ENCODE measurements at regions not wholly inside any gene's neighbourhood (a gene's known extent, or its start where the extent isn't known, plus 50 kb on each side); places are given as distances from the start of the nearest gene placed in this dataset.
"Not testable (repeated sequence)": the region's sequence is repeated elsewhere in the genome, so short reads cannot be mapped to it uniquely, and the experiment has no call there.

DNA sequence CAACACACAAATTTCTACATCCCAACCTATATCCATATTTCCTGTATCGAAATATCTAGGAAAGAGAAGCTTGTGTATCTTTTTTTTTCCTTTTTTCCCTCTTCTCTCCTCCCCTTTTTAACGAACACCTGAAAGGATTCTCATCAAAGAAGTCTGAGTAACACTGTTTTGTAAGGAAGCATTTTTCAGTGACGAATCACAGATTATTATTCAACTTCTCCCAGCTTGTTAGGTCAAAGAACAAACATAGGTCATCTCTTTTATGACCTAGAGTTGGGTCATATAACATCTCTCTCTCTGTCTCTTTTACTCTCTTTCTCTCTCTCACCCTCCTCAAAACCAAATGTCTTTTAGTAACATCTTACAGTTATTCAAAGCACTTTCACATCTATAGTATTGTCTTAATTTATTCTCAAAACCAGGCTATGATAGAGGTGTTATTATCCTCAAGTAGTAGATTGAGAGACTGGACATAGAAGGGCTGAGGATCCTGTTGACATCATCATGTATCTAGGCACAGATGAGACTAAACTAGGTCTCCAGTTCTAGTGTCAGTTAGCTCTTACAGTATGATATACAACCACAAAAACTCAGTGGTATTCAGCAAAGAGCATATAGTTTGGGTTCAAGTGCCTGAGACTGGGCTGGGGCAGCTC, 80.1 kb upstream of the SPOPL start:
- no peaks in the 10 kb centered on the region for H3K36me3 ChIP-seq (ENCODE audit: control insufficient read depth in 1 of 2, insufficient read depth in 2 of 2, low read length in 1 of 2)
- ATAC-seq (ENCODE audit: low FRiP score) (no peak), DNase-seq (no peak)
- intact Hi-C loops (cut with DNase I): loop anchor here in 1 of 2 donors (5.0 kb wide), 1 partner anchor 81 kb away; the partner anchor contains the start of gene SPOPL
- H3K27me3 ChIP-seq (ENCODE audit: control insufficient read depth in 1 of 2, insufficient read depth in 2 of 2, low read length in 1 of 2): no peaks in the 10 kb centered on the region
- H3K27ac ChIP-seq (ENCODE audit: low read depth in 1 of 2, low read length in 2 of 2): no peak overlapping the region
- H3K9me3 ChIP-seq (ENCODE audit: control insufficient read depth, low read length): no peaks in the 10 kb centered on the region
- 88 to 90% methylated on average over 3 of the region's 3 CpGs for WGBS, 2 donors
- no peaks in the 10 kb centered on the region for H3K4me1 ChIP-seq (ENCODE audit: control insufficient read depth in 1 of 2, insufficient read depth in 2 of 2, low read length in 2 of 2)
- H3K4me3 ChIP-seq (ENCODE audit: low read length in 2 of 2): no peak overlapping the region

DNA sequence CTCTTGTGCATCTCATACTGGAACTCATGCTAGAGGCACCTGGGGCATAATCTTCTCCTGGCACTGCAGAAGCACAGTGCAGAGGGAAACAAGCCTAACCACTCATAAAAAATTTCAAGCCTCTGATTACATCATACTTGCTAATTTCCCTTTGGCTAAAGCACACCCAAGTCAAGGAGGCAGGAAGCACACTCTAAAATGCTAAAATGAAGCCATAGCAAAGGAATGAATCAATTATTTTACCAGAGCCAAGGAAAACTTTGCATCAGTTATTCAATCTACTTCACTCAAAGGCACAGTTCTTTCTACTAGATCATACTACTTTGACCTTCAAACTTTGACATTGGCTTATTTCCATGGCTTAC, 79.6 kb upstream of the SPOPL start:
- intact Hi-C loops (cut with DNase I): loop anchor here in 1 of 2 donors (5.0 kb wide), 1 partner anchor 80 kb away; the partner anchor contains the start of gene SPOPL
- no peaks in the 10 kb centered on the region for H3K36me3 ChIP-seq (ENCODE audit: control insufficient read depth in 1 of 2, insufficient read depth in 2 of 2, low read length in 1 of 2)
- H3K27ac ChIP-seq (ENCODE audit: low read depth in 1 of 2, low read length in 2 of 2): no peak overlapping the region
- DNase-seq (no peak), ATAC-seq (ENCODE audit: low FRiP score) (peak; percentile 74)
- no peaks in the 10 kb centered on the region for H3K27me3 ChIP-seq (ENCODE audit: control insufficient read depth in 1 of 2, insufficient read depth in 2 of 2, low read length in 1 of 2)
- no peaks in the 10 kb centered on the region for H3K4me1 ChIP-seq (ENCODE audit: control insufficient read depth in 1 of 2, insufficient read depth in 2 of 2, low read length in 2 of 2)
- H3K9me3 ChIP-seq (ENCODE audit: control insufficient read depth, low read length): no peaks in the 10 kb centered on the region
- no peak overlapping the region for H3K4me3 ChIP-seq (ENCODE audit: low read length in 2 of 2)

DNA sequence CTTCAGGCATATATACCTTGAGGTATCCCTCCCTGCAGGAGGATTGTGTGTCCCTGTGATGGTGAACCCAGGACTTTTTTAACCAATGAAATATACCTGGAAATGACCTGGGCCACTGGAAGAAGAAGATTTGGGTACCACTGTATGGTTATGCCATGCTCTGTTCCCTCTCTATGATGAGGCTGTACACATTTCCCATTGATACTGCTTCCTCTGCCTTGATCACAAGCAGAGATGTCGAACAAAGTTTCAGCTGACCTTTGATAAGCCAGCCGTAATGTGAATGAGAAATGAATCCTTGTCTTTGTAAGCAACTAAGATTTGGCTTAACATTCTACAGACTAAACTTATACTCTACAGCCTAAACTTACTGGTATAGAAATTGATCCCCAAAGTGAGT, 78.4 kb upstream of the SPOPL start:
- 98 to 100% methylated on average over 2 of the region's 2 CpGs for WGBS, 2 donors
- intact Hi-C loops (cut with DNase I): loop anchor here in 1 of 2 donors (5.0 kb wide), 1 partner anchor 79 kb away; the partner anchor contains the start of gene SPOPL

DNA sequence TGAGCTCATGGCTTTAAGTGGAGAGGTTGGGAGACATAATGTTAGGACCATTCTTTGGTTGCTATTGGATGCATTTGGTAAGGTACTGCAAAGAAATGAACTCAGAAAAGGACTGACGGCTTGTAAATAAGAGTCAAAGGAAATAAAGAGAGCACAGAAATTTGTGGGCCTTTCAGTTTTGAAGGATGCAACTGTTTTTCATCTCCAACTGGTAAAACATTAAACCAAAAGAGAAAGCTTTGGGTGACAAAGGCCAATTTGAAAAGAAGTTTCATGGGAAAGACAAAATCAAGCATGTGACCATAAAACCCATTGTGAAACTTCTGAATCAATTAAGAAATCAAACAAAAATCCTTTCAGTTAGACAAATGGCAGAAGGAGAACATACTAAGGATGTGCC, 77.8 kb upstream of the SPOPL start:
- WGBS, 2 donors: 97% methylated on average over 1 of the region's 1 CpG
- no peaks in the 10 kb centered on the region for H3K4me1 ChIP-seq (ENCODE audit: control insufficient read depth in 1 of 2, insufficient read depth in 2 of 2, low read length in 2 of 2)
- ATAC-seq (ENCODE audit: low FRiP score): no peak
- DNase-seq: no peak
- H3K4me3 ChIP-seq (ENCODE audit: low read length in 2 of 2): no peak overlapping the region
- no peaks in the 10 kb centered on the region for H3K9me3 ChIP-seq (ENCODE audit: control insufficient read depth, low read length)
- H3K27ac ChIP-seq (ENCODE audit: low read depth in 1 of 2, low read length in 2 of 2): no peak overlapping the region
- no peaks in the 10 kb centered on the region for H3K27me3 ChIP-seq (ENCODE audit: control insufficient read depth in 1 of 2, insufficient read depth in 2 of 2, low read length in 1 of 2)
- intact Hi-C loops (cut with DNase I): loop anchor here in 1 of 2 donors (5.0 kb wide), 1 partner anchor 79 kb away; the partner anchor contains the start of gene SPOPL
- no peaks in the 10 kb centered on the region for H3K36me3 ChIP-seq (ENCODE audit: control insufficient read depth in 1 of 2, insufficient read depth in 2 of 2, low read length in 1 of 2)

More for the DNA sequence above, 78.4 kb upstream of the SPOPL start:
- H3K9me3 ChIP-seq (ENCODE audit: control insufficient read depth, low read length): no peaks in the 10 kb centered on the region
- H3K4me3 ChIP-seq (ENCODE audit: low read length in 2 of 2): no peak overlapping the region
- H3K4me1 ChIP-seq (ENCODE audit: control insufficient read depth in 1 of 2, insufficient read depth in 2 of 2, low read length in 2 of 2): no peaks in the 10 kb centered on the region
- ATAC-seq (ENCODE audit: low FRiP score): no peak
- DNase-seq: no peak
- H3K27ac ChIP-seq (ENCODE audit: low read depth in 1 of 2, low read length in 2 of 2): no peak overlapping the region
- no peaks in the 10 kb centered on the region for H3K27me3 ChIP-seq (ENCODE audit: control insufficient read depth in 1 of 2, insufficient read depth in 2 of 2, low read length in 1 of 2)
- H3K36me3 ChIP-seq (ENCODE audit: control insufficient read depth in 1 of 2, insufficient read depth in 2 of 2, low read length in 1 of 2): no peaks in the 10 kb centered on the region

DNA sequence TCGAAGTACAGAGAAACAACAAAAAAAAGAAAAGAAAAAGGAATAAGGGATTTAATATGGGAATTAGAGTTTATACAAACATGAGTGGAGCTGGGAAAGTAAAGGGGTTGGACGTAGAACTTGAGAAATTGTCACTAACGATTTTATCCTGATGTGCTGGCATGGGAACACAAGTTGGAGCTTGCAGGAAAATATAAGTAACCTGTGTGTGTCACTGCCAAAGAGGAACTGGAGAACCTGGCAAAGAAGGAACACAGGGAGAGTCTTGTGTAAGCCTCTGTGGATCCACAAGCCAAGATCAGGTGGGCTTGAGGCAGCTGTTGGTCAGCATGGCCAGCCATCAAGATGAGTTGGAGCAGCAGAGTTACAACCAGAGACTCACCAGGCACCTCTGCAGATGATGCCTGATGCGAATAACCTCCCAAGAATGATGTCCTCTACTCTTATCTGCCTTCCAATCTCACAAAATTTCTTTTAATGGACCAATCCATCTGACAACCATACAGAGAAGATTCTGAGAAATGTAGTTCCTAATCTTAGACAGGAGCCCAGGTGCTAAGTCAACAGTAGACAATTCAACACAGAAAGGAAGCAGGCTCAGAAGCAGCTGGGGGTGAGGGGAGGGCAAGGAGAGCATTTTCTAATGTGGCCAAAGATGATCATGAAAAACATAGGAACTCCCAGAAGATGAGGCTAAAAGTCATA, 77.0 kb upstream of the SPOPL start:
- ATAC-seq (ENCODE audit: low FRiP score) (no peak), DNase-seq (no peak)
- H3K36me3 ChIP-seq (ENCODE audit: control insufficient read depth in 1 of 2, insufficient read depth in 2 of 2, low read length in 1 of 2): no peaks in the 10 kb centered on the region
- no peaks in the 10 kb centered on the region for H3K27me3 ChIP-seq (ENCODE audit: control insufficient read depth in 1 of 2, insufficient read depth in 2 of 2, low read length in 1 of 2)
- no peaks in the 10 kb centered on the region for H3K4me1 ChIP-seq (ENCODE audit: control insufficient read depth in 1 of 2, insufficient read depth in 2 of 2, low read length in 2 of 2)
- no peak overlapping the region for H3K4me3 ChIP-seq (ENCODE audit: low read length in 2 of 2)
- no peak overlapping the region for H3K27ac ChIP-seq (ENCODE audit: low read depth in 1 of 2, low read length in 2 of 2)
- no peaks in the 10 kb centered on the region for H3K9me3 ChIP-seq (ENCODE audit: control insufficient read depth, low read length)
- 93 to 96% methylated on average over 4 of the region's 4 CpGs for WGBS, 2 donors
- intact Hi-C loops (cut with DNase I): loop anchor here in 1 of 2 donors (5.0 kb wide), 1 partner anchor 78 kb away; the partner anchor contains the start of gene SPOPL

DNA sequence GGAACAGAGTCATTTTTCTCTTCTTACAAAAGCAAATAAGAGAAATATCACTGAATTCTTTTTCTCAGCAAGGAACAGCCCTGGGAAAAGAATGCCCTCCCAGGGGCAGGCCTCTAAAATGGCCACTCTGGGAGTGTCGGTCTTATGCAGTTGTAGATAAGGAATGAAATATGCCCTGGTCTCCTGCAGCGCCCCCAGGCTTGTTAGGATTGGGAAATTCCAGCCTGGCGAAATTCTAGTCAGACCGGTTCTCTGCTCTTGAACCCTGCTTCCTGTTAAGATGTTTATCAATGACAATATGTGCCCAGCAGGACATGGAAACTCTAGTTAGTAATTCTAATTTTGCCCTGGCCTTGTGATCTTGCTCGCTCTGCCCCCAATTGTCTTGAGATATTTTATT, 75.5 kb upstream of the SPOPL start:
- H3K27me3 ChIP-seq (ENCODE audit: control insufficient read depth in 1 of 2, insufficient read depth in 2 of 2, low read length in 1 of 2); DNase-seq; H3K9me3 ChIP-seq (ENCODE audit: control insufficient read depth, low read length); H3K36me3 ChIP-seq (ENCODE audit: control insufficient read depth in 1 of 2, insufficient read depth in 2 of 2, low read length in 1 of 2); H3K27ac ChIP-seq (ENCODE audit: low read depth in 1 of 2, low read length in 2 of 2); H3K4me1 ChIP-seq (ENCODE audit: control insufficient read depth in 1 of 2, insufficient read depth in 2 of 2, low read length in 2 of 2); ATAC-seq (ENCODE audit: low FRiP score); H3K4me3 ChIP-seq (ENCODE audit: low read length in 2 of 2); intact Hi-C loops (cut with DNase I): not testable (repeated sequence)
- WGBS, 2 donors: 67 to 72% methylated on average over 5 of the region's 5 CpGs

DNA sequence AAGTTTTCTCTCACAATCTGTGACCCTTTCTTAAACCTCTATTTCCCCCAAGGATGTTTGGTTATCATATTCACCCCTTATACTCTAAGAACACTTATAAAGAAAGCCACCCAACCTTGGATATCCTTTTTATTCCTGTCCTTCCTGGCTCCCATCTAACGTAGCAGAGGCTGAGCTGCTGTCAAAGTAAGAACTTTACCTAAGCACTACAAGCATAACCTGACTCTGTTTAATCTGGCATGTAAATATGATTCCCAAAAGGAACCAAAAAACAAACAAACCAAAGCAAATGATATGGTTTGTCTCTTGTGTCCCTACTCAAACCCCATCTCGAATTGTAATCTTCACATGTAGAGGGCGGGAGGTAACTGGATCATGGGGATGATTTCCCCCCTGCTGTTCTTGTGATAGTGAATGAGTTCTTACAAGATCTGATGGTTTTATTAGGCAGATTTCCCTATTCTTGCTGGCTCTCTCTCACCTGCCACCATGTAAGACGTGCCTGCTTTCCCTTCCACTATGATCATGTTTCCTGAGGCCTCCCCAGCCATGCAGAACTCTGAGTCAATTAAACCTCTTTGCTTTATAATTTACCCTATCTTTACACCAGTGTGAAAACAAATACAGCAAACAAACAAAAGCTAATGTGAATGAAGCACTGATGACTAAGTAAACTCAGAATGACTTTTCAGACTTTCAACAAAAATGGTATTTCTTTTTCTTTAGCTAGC, 72.7 kb upstream of the SPOPL start:
- no peak for DNase-seq
- H3K36me3 ChIP-seq (ENCODE audit: control insufficient read depth in 1 of 2, insufficient read depth in 2 of 2, low read length in 1 of 2): no peaks in the 10 kb centered on the region
- no peak for ATAC-seq (ENCODE audit: low FRiP score)
- WGBS, 2 donors: 86 to 91% methylated on average over 4 of the region's 4 CpGs
- H3K4me1 ChIP-seq (ENCODE audit: control insufficient read depth in 1 of 2, insufficient read depth in 2 of 2, low read length in 2 of 2): no peaks in the 10 kb centered on the region
- intact Hi-C loops (cut with DNase I): no loop called here
- no peak overlapping the region for H3K4me3 ChIP-seq (ENCODE audit: low read length in 2 of 2)
- no peaks in the 10 kb centered on the region for H3K27me3 ChIP-seq (ENCODE audit: control insufficient read depth in 1 of 2, insufficient read depth in 2 of 2, low read length in 1 of 2)
- no peak overlapping the region for H3K27ac ChIP-seq (ENCODE audit: low read depth in 1 of 2, low read length in 2 of 2)
- no peaks in the 10 kb centered on the region for H3K9me3 ChIP-seq (ENCODE audit: control insufficient read depth, low read length)

DNA sequence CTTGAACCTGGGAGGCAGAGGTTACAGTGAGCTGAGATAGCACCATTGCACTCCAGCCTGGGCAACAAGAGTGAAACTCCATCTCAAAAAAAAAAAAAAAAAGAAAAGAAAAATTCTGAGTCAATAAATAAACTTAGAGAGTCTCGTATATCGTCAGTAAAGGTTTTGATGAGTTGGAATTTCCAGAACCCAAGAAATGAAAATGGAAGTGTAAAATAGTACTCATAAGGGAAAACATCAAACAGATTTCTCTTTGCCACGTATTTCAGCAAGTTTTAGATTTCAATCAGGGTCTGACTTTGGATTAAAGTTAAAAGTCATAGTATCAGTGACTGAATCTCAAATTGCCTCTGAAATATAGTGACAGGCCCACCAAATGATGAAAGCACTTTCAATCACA, 71.4 kb upstream of the SPOPL start:
- DNase-seq: no peak
- Histone ChIP-seq H3K9me3 (ENCODE audit: control insufficient read depth, low read length) (no peaks in the 10 kb centered on the region), H3K4me3 (ENCODE audit: low read length in 2 of 2) (no peak overlapping the region), H3K27ac (ENCODE audit: low read depth in 1 of 2, low read length in 2 of 2) (no peak overlapping the region), H3K4me1 (ENCODE audit: control insufficient read depth in 1 of 2, insufficient read depth in 2 of 2, low read length in 2 of 2) (no peaks in the 10 kb centered on the region), H3K36me3 (ENCODE audit: control insufficient read depth in 1 of 2, insufficient read depth in 2 of 2, low read length in 1 of 2) (no peaks in the 10 kb centered on the region), H3K27me3 (ENCODE audit: control insufficient read depth in 1 of 2, insufficient read depth in 2 of 2, low read length in 1 of 2) (no peaks in the 10 kb centered on the region)
- intact Hi-C loops (cut with DNase I): no loop called here
- ATAC-seq (ENCODE audit: low FRiP score): no peak
- WGBS, 2 donors: 51 to 68% methylated on average over 3 of the region's 3 CpGs
